CD4-positive, alpha-beta T cell treated with Interleukin-10 for 1 hour (primary cell): ENCODE measurements at regions not wholly inside any gene's neighbourhood (a gene's known extent, or its start where the extent isn't known, plus 50 kb on each side); places are given as distances from the start of the nearest gene placed in this dataset.
"Not testable (repeated sequence)": the region's sequence is repeated elsewhere in the genome, so short reads cannot be mapped to it uniquely, and the experiment has no call there.

ENCODE experiments used
- DNase-seq: peaks from one replicate; pipeline ENCODE4 v3.0.0-alpha.2; 2020

DNA sequence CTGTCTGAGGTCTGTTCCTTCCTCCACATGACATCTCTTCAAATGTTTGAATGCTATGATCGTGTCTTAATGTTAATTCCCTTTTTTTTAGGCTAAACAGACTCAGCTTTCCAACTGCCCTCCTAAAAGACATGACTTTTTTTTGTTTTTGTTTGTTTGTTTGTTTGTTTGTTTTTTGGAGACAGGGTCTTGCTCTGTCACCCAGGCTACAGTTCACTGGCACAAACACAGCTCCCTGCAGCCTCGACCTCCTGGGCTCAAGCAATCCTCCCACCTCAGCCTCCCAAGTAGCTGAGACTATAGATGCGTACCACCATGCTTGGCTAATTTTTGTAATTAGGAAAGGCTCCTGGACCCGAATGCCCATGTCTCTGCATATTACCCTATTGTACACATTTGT, 176.5 kb downstream of the ABCA8 start:
- DNase-seq: no peak

DNA sequence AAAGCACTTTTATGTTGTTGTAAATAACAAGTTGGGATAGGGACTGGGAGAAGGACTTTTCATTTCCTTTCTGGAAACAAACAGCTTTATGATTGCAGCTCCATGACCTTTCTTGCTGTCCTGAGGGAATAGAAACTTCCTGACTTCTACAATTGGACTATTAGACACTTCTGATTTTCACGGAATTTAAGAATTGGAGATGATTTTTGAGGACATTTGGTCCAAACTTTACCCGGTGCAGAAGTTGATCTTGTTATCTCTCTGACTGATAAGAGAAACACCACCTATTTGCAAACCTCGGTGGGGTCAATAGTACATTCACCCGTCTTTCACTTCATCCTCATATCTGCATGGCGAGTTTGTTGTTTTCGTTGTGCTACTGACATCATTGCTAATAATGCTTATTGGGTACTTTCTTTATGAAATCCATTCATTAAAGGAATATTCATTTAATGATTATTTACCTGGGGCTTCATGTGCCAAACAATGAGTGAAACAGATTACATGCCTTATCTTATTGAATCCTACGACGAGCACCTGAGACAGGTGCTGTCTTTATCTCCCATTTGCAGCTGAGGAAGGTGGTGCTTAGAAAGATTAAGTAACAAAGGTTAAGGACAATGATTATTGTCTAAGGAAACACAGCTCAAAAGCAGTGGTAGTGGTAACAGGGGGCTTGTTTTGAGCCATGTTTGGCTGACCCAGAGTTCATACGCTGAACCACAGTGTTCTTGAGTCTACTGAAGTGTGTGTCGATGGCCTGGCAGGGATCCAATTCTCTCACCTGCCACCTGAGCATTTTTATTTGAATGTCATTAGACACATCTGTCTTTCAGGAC, 176.9 kb upstream of the FAM20A start:
- DNase-seq: no peak

DNA sequence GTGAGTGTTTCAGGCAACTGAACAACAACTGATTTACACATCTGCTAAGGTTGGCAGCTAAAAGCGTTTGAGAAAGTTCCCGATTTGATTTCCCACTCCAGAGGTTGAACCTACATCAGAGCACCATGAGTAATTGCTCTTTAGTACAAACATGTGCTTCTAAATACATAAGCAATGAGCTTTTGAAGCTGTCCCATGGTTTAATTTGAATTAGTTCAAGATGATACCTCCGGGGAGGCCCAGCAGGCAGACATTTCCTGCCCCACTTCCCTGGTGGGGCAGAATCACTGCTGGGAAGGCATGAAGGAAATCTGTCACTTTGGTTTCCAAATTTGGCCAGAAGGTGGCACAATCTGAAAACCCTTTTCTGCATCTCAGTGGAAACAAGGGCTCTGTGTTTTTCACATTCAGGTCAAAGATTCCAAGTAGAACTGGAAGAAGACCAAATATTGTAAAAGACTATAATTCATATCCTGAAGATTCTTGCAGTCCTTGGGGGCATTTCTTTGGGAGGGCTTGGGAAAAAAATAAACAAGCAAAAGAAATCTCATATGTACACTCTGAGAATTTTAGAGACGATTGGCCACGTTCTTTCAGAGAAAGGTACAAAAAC, 176.2 kb upstream of the FAM20A start:
- peak; percentile 34 for DNase-seq

GRCh38 chr17:68776451-68776850, 175.3 kb upstream of the FAM20A start:
- DNase-seq: no peak

- no peak for DNase-seq
Observed at GRCh38 chr17:68775969-68776368, 174.8 kb upstream of the FAM20A start.

- no peak for DNase-seq
Observed at GRCh38 chr17:68775318-68775717, 174.2 kb upstream of the FAM20A start.

DNA sequence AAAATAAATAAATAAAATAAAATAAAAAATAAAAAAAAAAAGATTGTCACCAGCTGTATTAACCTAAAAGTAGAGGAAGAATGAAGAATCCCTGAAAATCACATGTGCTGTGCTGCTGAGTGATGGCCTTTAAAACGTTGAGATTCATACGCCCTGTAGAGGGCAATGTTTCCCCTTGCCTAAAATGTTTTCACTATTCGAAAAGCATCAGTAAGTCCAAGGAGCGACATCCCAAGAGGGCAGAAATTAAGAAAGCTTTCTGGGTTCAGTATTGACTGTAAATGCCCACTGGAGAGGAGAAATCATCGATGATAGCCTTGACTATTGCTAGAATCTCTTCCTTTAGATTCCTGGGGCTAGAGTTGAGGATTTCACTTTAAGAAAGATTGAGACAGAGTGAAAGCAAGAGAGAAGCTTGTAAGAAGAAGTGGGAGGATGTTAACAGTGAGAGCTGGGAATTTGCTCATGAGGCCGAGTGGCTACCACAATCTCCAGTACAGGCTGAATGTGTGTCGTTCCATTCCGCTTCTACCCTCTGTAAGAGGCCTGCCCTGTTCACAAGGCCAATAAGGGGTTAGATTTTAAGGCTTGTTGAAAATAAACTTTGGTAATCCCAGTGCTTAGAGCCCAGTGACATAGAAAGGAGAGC, 170.8 kb upstream of the FAM20A start:
- peak; percentile 19 for DNase-seq

GRCh38 chr17:68768804-68769203, 167.6 kb upstream of the FAM20A start:
- no peak for DNase-seq

GRCh38 chr17:68766640-68767039, 165.5 kb upstream of the FAM20A start:
- no peak for DNase-seq

- DNase-seq: no peak
Observed at GRCh38 chr17:68763562-68763961, 162.4 kb upstream of the FAM20A start.

- DNase-seq: no peak
Observed at GRCh38 chr17:68762911-68763310, 161.7 kb upstream of the FAM20A start.

- no peak for DNase-seq
Observed at GRCh38 chr17:68760141-68760475, 158.9 kb upstream of the FAM20A start.

DNA sequence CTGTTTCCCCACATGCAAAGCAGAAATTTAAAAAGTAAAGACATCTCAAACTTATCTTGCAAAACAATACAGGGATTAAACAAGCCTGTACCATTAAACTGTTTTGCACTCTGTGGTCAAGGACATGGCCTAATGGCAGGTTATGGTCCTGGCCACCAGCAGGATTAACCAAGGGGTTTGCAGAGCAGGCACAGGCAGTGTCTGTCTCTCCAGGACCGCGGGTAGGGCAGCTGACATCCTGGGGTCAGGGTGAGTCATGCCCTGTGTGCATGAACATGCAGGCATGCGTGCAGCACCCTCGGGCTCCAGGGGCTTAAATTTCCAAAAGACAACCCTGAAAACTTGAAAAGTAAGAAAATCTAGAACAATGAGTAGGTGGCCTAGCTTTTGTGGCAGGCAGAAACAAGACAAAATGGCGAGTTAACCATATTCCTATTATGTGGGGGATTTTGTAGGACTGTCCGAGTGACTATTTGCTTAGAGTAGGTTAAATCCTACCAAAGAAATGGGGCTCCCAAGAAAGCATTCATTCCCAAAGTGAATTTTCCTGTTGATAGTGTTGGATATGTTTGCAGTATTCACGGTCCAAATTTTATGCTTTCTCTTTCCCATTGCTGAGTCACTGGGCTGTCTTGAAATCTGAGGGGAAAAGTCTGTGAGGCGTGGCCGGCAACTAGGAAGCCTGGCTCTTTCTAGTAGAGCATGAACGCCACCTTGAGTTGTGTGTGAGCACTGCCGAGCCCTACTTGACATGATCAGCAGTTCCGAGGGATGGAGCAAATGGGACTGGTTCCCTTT, 158.4 kb upstream of the FAM20A start:
- peak; percentile 31 for DNase-seq

- DNase-seq: no peak
Observed at GRCh38 chr17:68759002-68759342, 157.8 kb upstream of the FAM20A start.

GRCh38 chr17:68757866-68758757, 156.9 kb upstream of the FAM20A start:
- not testable (repeated sequence) for DNase-seq

DNA sequence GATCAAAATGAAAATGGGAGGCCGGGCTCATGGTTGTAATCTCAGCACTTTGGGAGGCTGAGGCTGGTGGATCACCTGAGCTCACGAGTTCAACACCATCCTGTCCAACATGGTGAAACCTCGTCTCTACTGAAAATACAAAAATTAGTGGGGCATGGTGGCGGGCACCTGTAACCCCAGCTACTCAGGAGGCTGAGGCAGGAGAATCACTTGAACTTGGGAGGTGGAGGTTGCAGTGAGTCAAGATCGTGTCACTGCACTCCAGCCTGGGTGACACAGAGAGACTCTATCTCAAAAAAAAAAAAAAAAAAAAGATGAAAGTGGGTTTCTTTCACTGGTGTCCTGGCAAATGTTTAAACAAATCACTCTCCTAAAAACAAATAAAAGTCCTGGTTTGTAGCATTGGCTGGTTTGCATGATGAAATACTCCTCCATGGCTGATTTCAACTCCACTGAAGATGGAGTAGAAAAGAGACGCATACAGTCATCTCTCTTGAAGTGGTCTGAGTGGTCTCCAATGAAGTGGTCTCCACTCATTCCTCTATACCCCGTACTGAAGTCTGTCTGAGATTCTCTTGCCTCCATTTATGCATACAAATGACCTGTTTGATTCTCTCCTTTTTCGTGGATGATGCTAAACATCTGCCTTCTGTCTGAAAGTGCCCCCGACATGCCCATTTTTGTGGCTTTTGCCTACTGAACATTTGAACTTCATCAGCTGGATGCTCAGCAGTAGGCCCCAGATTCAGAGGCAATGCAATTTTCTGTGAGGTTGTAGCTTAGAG, 153.0 kb upstream of the FAM20A start:
- no peak for DNase-seq

DNA sequence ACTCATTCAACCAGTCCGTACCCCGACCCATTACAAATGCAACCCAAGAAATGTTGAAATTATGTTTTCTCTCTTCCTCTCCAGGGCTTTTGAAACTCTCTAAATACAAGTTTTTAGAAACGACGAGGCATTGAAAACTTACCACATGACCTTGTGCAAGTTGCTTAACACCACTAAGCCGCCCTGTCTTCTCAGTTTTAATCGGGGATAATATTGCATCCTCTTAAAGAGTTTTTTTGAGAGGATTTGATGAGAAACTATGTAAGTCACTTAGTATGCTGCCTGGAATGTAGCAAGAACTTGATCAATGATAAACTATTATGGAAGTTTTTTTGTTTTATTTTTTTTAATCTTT, 149.0 kb upstream of the FAM20A start:
- no peak for DNase-seq

GRCh38 chr17:68749349-68750207, 148.4 kb upstream of the FAM20A start:
- no peak for DNase-seq

DNA sequence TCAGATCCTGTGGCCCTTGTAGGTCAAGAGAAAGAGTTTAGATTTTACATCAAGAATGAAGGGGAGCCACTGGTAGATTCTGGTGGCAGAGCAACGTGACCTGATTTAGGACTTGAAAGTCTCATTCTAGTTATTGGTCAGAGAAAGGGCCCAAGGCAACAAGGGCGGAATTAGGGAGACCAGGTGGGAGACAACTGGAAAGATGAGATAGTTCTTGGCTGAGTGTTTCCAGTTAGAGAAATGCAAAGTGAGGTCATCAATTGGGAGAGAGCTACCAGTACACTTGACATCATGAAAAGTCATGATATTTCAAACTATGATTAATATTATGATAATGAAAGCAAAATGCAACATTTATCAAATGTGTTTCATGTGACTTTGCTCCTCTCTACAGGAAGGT, 147.2 kb upstream of the FAM20A start:
- DNase-seq: no peak

DNA sequence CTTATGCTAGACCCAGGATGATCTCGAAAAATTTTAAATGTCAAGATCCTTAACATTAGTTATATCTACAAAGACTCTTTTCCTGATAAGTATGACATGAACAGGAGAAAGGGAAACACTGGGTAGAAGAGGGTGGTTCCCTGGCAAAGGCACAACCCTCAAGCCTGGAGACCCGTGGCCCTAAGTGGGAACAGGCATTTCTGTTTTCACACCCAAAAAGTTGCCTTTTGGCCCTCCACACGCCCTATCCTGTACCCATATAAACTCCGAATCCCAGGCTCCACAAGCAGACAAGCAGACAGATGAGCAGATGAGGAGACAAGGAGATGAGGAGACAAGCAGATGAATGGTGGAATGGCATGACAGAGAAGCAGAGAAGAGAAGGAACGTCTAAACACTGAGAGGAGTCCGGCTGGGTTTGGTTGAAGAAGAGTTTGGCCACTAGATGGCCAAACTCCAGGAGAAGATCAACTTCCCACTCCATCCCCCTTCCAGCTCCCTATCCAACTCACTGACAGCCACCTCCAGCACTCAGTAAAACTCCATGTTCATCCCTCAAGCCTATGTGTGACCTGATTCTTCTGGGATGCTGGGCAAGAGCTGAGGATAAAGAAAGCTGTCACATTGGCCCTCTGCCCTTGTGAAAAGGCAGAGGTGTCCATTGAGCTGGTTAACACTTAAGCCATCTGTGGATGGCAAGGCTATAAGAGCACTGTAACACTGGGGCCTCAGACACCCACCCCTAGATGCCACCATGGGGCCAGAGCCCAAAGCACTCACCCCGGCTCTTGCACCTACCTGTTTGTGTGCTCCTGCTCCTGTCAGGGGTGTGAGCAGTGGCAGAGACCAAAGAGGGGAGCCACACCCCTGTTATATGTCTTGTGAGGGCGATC, 139.6 kb upstream of the FAM20A start:
- no peak for DNase-seq
